ENCODE measurements at regions not wholly inside any gene's neighbourhood (a gene's known extent, or its start where the extent isn't known, plus 50 kb on each side); places are given as distances from the start of the nearest gene placed in this dataset.

DNA sequence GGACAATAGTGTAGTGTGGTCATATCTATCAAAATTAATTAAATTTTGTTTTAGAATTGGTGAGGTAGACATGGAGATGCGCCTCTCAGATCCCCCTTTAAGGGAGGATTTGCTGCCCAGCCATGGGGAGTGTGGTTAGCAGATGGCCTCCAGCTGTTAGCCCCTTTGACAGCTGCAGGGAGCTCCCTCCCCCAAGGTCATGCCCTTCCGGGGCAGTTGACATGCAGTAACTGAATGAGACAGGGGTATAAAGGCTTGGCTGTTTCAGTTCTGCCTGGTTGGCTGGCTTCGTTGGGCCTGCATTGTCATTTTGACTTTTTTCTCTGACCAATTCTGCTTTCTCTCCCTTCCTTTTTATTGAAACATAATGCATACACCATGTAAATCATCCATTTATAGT lies 291.5 kb upstream of the SRRM4 start:
- Histone ChIP-seq H3K4me2 (replicated peaks; ENCODE audit: extremely low read depth, low read length, poor library complexity, severe bottlenecking) (no peak overlapping the region), H3K36me3 (replicated peaks in 1 of 2; ENCODE audit: control insufficient read depth in 1 of 2, insufficient read depth in 2 of 2, low read length in 2 of 2) (no peaks in the 10 kb centered on the region), H3K4me1 (ENCODE audit: control insufficient read depth in 1 of 2, insufficient read depth in 2 of 2, low read length in 2 of 2) (no peaks in the 10 kb centered on the region), H3K4me3 (replicated peaks in 1 of 3; ENCODE audit: low read depth in 2 of 3, low read length in 3 of 3) (no peak overlapping the region), H4K20me1 (ENCODE audit: insufficient read depth, low read length) (no peaks in the 10 kb centered on the region), H3K27me3 (ENCODE audit: control insufficient read depth in 2 of 2, insufficient read depth in 2 of 2, low read length in 2 of 2) (no peaks in the 10 kb centered on the region), H3K79me2 (ENCODE audit: insufficient read depth, low read length) (no peaks in the 10 kb centered on the region), H2AFZ (ENCODE audit: insufficient read depth, low read depth, low read length, poor library complexity, severe bottlenecking) (no peak overlapping the region), H3K9ac (ENCODE audit: insufficient read depth, low read length, poor library complexity, severe bottlenecking) (no peak overlapping the region), H3K9me3 (replicated peaks in 1 of 2; ENCODE audit: control insufficient read depth in 1 of 2, insufficient read depth in 1 of 2, low read length in 2 of 2) (no peaks in the 10 kb centered on the region), H3K27ac (ENCODE audit: low read depth in 1 of 2, low read length in 2 of 2) (no peak overlapping the region)
- Mint-ChIP-seq H3K4me1 (no peaks in the 10 kb centered on the region), H3K4me3 (no peak overlapping the region), H3K36me3 (no peaks in the 10 kb centered on the region), H3K9me3 (peaks cover 0 to 8% (median 2%) of the 10 kb centered on the region in 7 donors), H3K27me3 (ENCODE audit: low read depth in 3 of 3) (peaks cover 1 to 2% (median 1%) of the 10 kb centered on the region in 3 donors), H3K27ac (no peak overlapping the region)
- no CpG with 5 or more reads among the region's 3 CpGs for WGBS (ENCODE audit: insufficient coverage)
- no peak for DNase-seq
- intact Hi-C loops (cut with micrococcal nuclease): no loop called here
- TF ChIP-seq, protein P1, sequence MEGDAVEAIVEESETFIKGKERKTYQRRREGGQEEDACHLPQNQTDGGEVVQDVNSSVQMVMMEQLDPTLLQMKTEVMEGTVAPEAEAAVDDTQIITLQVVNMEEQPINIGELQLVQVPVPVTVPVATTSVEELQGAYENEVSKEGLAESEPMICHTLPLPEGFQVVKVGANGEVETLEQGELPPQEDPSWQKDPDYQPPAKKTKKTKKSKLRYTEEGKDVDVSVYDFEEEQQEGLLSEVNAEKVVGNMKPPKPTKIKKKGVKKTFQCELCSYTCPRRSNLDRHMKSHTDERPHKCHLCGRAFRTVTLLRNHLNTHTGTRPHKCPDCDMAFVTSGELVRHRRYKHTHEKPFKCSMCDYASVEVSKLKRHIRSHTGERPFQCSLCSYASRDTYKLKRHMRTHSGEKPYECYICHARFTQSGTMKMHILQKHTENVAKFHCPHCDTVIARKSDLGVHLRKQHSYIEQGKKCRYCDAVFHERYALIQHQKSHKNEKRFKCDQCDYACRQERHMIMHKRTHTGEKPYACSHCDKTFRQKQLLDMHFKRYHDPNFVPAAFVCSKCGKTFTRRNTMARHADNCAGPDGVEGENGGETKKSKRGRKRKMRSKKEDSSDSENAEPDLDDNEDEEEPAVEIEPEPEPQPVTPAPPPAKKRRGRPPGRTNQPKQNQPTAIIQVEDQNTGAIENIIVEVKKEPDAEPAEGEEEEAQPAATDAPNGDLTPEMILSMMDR (IDR thresholded peaks at IDR 0.05): no peak

DNA sequence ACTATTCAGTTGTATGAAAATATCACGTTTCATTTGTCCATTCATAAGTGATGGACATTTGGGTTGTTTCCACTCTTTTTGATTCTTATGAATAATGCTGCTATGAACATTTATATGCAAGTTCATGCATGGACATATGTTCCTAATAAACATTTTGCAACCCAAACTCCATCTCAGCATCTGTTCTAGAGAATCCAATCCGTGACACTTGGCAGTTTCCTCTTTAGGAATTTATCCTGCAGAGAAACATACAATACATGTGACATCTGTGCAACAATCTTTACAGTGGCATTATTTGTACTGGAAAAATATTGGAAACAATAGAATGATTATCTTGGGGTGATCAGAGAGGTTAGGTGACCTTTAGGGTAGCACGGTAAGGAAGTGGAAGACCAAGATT lies 290.8 kb upstream of the SRRM4 start:
- Histone ChIP-seq H3K4me2 (replicated peaks; ENCODE audit: extremely low read depth, low read length, poor library complexity, severe bottlenecking) (no peak overlapping the region), H3K79me2 (ENCODE audit: insufficient read depth, low read length) (no peaks in the 10 kb centered on the region), H3K27me3 (ENCODE audit: control insufficient read depth in 2 of 2, insufficient read depth in 2 of 2, low read length in 2 of 2) (no peaks in the 10 kb centered on the region), H2AFZ (ENCODE audit: insufficient read depth, low read depth, low read length, poor library complexity, severe bottlenecking) (no peak overlapping the region), H3K4me1 (ENCODE audit: control insufficient read depth in 1 of 2, insufficient read depth in 2 of 2, low read length in 2 of 2) (no peaks in the 10 kb centered on the region), H3K4me3 (replicated peaks in 1 of 3; ENCODE audit: low read depth in 2 of 3, low read length in 3 of 3) (no peak overlapping the region), H3K27ac (ENCODE audit: low read depth in 1 of 2, low read length in 2 of 2) (no peak overlapping the region), H4K20me1 (ENCODE audit: insufficient read depth, low read length) (no peaks in the 10 kb centered on the region), H3K36me3 (replicated peaks in 1 of 2; ENCODE audit: control insufficient read depth in 1 of 2, insufficient read depth in 2 of 2, low read length in 2 of 2) (no peaks in the 10 kb centered on the region), H3K9ac (ENCODE audit: insufficient read depth, low read length, poor library complexity, severe bottlenecking) (no peak overlapping the region), H3K9me3 (replicated peaks in 1 of 2; ENCODE audit: control insufficient read depth in 1 of 2, insufficient read depth in 1 of 2, low read length in 2 of 2) (no peaks in the 10 kb centered on the region)
- Mint-ChIP-seq H3K9me3 (peaks cover 0 to 4% (median 1%) of the 10 kb centered on the region in 7 donors), H3K27me3 (ENCODE audit: low read depth in 3 of 3) (peaks cover 1 to 2% (median 1%) of the 10 kb centered on the region in 3 donors), H3K4me1 (no peaks in the 10 kb centered on the region), H3K4me3 (no peak overlapping the region), H3K27ac (no peak overlapping the region), H3K36me3 (no peaks in the 10 kb centered on the region)
- WGBS (ENCODE audit: insufficient coverage): no CpG with 5 or more reads among the region's 3 CpGs
- intact Hi-C loops (cut with micrococcal nuclease): no loop called here
- TF ChIP-seq, protein P1 (IDR thresholded peaks at IDR 0.05): no peak
- no peak for DNase-seq
